ENCODE measurements at regions not wholly inside any gene's neighbourhood (a gene's known extent, or its start where the extent isn't known, plus 50 kb on each side); places are given as distances from the start of the nearest gene placed in this dataset.
"Not testable (repeated sequence)": the region's sequence is repeated elsewhere in the genome, so short reads cannot be mapped to it uniquely, and the experiment has no call there.

- TF ChIP-seq POLR2A (IDR thresholded peaks at IDR 0.05) (no peak), CTCF (IDR thresholded peaks at IDR 0.05 in 4 of 5, conservative IDR thresholded peaks at IDR 0.05 in 1 of 5) (no peak)
- Histone ChIP-seq H3K9me3 (no peaks in the 10 kb centered on the region), H3K4me3 (no peak overlapping the region), H3K36me3 (no peaks in the 10 kb centered on the region), H3K4me1 (no peaks in the 10 kb centered on the region), H3K27me3 (no peaks in the 10 kb centered on the region), H3K27ac (no peak overlapping the region)
- no peak for DNase-seq
- intact Hi-C loops (cut with DNase I; ENCODE audit: low total_unique reads) = no loop called here
- in situ Hi-C loops (cut with MboI; ENCODE audit: low sequenced_read_pairs in 4 of 4) = no loop called here
- ATAC-seq = no peak
Observed at GRCh38 chr4:11072463-11072862, 356.2 kb downstream of the HS3ST1 start.

- intact Hi-C loops (cut with DNase I; ENCODE audit: low total_unique reads) = no loop called here
- no peaks in the 10 kb centered on the region for H3K36me3 ChIP-seq
- no peaks in the 10 kb centered on the region for H3K27me3 ChIP-seq
- H3K9me3 ChIP-seq = no peaks in the 10 kb centered on the region
- in situ Hi-C loops (cut with MboI; ENCODE audit: low sequenced_read_pairs in 4 of 4) = no loop called here
- ATAC-seq = no peak
- H3K4me3 ChIP-seq = no peak overlapping the region
- no peak overlapping the region for H3K27ac ChIP-seq
- H3K4me1 ChIP-seq = no peaks in the 10 kb centered on the region
- no peak for TF ChIP-seq CTCF (IDR thresholded peaks at IDR 0.05 in 4 of 5, conservative IDR thresholded peaks at IDR 0.05 in 1 of 5)
- no peak for TF ChIP-seq POLR2A (IDR thresholded peaks at IDR 0.05)
- DNase-seq = no peak
Observed at GRCh38 chr4:11070813-11071212, 357.9 kb downstream of the HS3ST1 start.

- TF ChIP-seq CTCF (IDR thresholded peaks at IDR 0.05 in 4 of 5, conservative IDR thresholded peaks at IDR 0.05 in 1 of 5) (no peak), POLR2A (IDR thresholded peaks at IDR 0.05) (no peak)
- no peaks in the 10 kb centered on the region for H3K27me3 ChIP-seq
- H3K4me1 ChIP-seq = no peaks in the 10 kb centered on the region
- DNase-seq (no peak), ATAC-seq (no peak)
- H3K9me3 ChIP-seq = no peaks in the 10 kb centered on the region
- in situ Hi-C loops (cut with MboI; ENCODE audit: low sequenced_read_pairs in 4 of 4) = no loop called here
- H3K36me3 ChIP-seq = no peaks in the 10 kb centered on the region
- intact Hi-C loops (cut with DNase I; ENCODE audit: low total_unique reads) = no loop called here
- H3K4me3 ChIP-seq = no peak overlapping the region
- no peak overlapping the region for H3K27ac ChIP-seq
Observed at GRCh38 chr4:11069581-11070211, 359.0 kb downstream of the HS3ST1 start.

- H3K4me1 ChIP-seq = no peaks in the 10 kb centered on the region
- no peak overlapping the region for H3K27ac ChIP-seq
- H3K4me3 ChIP-seq = no peak overlapping the region
- H3K27me3 ChIP-seq = no peaks in the 10 kb centered on the region
- H3K36me3 ChIP-seq = no peaks in the 10 kb centered on the region
- no peak for TF ChIP-seq CTCF (IDR thresholded peaks at IDR 0.05 in 4 of 5, conservative IDR thresholded peaks at IDR 0.05 in 1 of 5)
- no peak for TF ChIP-seq POLR2A (IDR thresholded peaks at IDR 0.05)
- DNase-seq (no peak), ATAC-seq (no peak)
- H3K9me3 ChIP-seq = no peaks in the 10 kb centered on the region
- intact Hi-C loops (cut with DNase I; ENCODE audit: low total_unique reads) = no loop called here
- in situ Hi-C loops (cut with MboI; ENCODE audit: low sequenced_read_pairs in 4 of 4) = no loop called here
Observed at GRCh38 chr4:11069083-11069482, 359.6 kb downstream of the HS3ST1 start.

GRCh38 chr4:11066584-11066983 is 362.1 kb downstream of the HS3ST1 start:
- H3K4me3 ChIP-seq; in situ Hi-C loops (cut with MboI; ENCODE audit: low sequenced_read_pairs in 4 of 4); H3K4me1 ChIP-seq; H3K9me3 ChIP-seq; H3K27ac ChIP-seq; intact Hi-C loops (cut with DNase I; ENCODE audit: low total_unique reads); ATAC-seq; DNase-seq; H3K27me3 ChIP-seq; H3K36me3 ChIP-seq: not testable (repeated sequence)

- in situ Hi-C loops (cut with MboI; ENCODE audit: low sequenced_read_pairs in 4 of 4); intact Hi-C loops (cut with DNase I; ENCODE audit: low total_unique reads); H3K27me3 ChIP-seq: not testable (repeated sequence)
Observed at GRCh38 chr4:11060637-11061036, 368.1 kb downstream of the HS3ST1 start.

GRCh38 chr4:11054937-11055336 is 370.4 kb upstream of the CLNK start:
- H3K4me3 ChIP-seq; H3K4me1 ChIP-seq; in situ Hi-C loops (cut with MboI; ENCODE audit: low sequenced_read_pairs in 4 of 4); H3K27ac ChIP-seq; H3K36me3 ChIP-seq; DNase-seq; ATAC-seq; intact Hi-C loops (cut with DNase I; ENCODE audit: low total_unique reads); H3K27me3 ChIP-seq; H3K9me3 ChIP-seq: not testable (repeated sequence)

More at GRCh38 chr4:11060637-11061036, 368.1 kb downstream of the HS3ST1 start:
- H3K4me3 ChIP-seq, H3K9me3 ChIP-seq, ATAC-seq, DNase-seq, H3K4me1 ChIP-seq, H3K27ac ChIP-seq, H3K36me3 ChIP-seq: not testable (repeated sequence)

All from gastrocnemius medialis (tissue), 4 donors.